HG03060 (cell line): ENCODE measurements at regions not wholly inside any gene's neighbourhood (a gene's known extent, or its start where the extent isn't known, plus 50 kb on each side); places are given as distances from the start of the nearest gene placed in this dataset.

ENCODE experiments used
- ATAC-seq: cut with Tn5 transposase; IDR thresholded peaks from one replicate; pipeline ENCODE4 v1.9.1; 2021; ENCODE audit warnings: low read depth, moderate number of reproducible peaks; ENCODE audit not compliant: unreplicated experiment

DNA sequence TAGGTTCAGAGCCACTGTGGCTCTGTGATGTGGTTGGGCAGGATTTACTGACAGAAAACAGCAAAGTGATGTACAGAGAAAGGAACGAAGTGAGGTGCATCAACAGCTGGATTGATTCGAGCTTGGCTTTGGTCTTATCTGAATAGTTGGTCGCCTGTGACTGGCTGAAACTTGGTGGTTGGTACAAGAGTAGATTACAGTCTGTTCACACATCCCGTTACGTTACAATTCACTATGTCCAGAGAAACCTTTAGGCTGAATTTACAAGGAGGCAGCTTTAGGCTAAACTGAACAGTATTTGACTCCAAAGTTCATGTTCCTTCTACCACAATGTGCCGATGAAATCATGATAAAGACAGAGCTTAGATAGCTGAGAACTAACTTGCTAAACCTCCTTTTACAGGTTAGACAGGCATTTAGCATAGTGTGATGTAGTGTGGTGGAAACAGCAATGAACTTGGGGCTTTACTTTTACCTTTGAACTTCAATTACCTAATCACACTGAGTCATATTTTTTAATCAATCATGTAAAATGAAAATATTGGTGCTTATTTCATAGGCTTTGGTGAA lies 210.2 kb upstream of the PUM3 start:
- ATAC-seq = no peak

DNA sequence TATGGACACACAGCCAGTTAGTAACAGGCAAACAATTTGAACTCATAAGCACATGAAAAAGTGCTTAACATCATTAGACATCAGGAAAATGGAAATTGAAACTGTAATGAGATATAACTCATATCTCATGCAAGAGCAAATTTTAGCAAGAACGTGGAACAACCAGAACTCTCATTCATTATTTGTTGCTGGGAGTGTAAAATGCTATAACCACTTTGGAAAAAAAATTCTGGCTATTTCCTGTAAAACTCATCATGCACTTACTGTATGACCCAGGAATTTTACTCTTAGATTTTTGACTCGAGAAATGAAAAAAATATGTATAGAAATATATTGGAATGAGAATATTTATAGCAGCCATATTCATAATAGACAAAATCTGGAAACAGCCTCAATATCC lies 205.7 kb upstream of the PUM3 start:
- ATAC-seq = no peak

DNA sequence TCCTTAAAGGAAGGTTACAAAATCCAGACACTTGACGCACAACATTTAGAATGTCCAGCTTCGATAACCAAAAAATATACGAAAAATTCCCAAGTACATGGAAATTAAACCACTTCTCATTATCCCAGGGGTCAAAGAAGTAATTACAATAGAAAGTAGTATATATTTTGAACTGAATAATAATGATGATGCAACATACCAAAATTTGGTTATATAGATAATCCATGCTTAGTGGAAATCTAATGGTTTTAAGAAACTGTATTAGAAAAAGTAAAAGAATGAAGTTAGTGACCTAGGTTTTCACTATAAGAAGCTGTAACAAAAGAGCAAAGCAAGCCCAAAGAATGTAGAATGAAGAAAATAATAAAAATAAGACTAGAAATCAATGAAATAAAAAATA lies 204.0 kb upstream of the PUM3 start:
- no peak for ATAC-seq

DNA sequence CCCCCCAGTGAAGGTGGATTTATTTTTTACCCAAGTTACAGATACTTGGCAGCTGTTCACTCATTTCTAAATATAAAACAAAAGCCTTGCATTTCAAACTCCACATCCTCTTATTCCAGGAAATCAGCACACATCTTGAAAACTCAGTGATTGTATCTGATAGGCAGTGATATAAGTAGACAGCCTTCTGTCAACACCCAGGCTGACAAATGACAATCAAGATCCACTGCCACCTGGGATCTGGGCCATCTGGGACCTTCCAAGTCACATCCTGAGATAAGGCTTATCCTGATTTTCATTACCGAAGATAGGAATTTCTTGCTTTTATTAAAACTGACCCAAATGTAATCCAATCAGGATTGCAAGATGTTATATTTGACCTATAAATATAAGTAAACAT lies 201.3 kb upstream of the PUM3 start:
- ATAC-seq = no peak

DNA sequence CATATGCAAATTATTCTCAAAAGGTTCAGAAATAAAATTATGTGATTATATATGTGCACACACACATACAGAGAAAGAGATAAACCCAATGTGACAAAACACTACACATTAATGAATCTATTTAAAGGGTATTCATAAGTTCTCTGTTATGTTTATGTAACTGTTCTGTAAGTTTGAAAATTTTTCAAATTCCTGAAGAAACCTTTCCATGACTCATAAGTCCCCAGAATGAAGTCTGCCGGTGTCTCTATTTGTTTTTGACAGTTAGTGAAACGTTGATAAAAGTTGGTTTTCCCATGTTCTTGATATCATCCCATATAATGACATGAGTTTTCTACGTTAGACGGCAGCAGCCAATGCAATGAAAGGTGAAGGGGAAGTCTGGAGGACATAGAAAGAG lies 199.5 kb upstream of the PUM3 start:
- no peak for ATAC-seq

DNA sequence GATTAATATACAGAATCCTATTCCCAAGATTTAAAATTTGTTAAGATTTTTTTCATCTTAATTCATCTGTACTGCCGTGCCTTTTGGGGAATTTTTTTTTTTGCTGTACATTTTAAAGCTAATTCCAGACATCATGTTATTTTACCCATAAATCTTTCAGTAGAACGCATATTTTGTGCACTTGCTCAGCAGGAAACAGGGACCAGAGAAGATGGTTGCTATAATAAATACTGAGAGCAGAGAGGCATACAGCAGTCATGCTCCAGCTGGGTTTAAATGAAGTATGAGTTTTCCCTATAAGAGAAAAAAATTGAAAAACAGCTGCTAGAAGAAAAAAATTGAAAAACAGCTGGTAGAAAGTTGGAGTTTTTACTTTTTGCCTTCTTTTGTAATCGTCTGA lies 196.9 kb upstream of the PUM3 start:
- ATAC-seq = no peak

DNA sequence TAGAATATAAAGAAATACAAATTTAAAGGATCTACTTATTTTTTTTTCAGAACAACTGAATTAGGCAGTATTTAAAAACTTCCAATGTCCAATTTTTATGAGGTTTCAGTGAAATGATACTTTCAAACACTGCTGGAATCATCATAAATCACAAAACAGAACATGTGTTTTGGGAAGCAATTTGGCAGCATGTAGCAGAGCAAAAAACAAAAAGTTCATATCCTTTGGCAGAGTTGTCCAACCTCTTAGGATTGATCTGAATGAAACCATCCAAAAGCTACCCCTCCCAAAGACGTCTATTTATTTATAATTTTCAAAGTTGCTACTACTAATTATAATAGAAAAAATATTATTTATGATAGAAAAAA lies 192.4 kb upstream of the PUM3 start:
- ATAC-seq = no peak

DNA sequence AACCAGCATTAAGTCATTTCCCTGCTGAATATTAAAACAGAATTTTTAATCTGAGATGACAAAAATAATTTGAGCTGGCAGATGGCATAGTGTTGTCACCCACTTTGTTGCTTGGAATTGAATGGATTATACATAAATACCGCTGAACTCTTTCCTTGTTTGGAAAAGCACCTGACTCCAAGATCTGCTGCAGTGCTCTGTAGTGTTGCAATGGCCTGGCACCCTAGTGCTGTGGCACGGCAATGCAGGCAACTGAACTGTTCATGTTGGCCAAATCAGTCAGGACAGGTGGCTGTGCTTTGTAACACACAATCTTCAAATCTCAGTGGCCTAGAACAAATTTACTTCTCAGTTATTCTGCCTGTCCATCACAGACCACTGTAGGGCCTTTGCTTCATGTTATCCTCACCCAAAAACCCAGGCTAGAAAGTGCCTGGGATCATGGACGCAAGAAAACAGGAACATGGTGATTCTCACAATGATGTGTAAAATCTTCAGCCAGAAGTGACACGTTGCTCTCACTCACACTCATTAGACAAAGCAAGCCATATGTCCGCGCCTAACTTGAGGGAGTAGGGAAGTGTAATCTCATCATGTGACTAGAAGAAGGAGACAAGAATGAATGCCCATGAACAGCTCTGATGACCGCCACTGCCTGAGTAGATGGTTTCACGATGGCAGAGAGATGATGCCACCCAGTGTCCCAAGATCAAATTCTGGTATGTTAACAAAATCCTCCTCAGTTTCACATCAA lies 191.9 kb upstream of the PUM3 start:
- ATAC-seq = no peak

DNA sequence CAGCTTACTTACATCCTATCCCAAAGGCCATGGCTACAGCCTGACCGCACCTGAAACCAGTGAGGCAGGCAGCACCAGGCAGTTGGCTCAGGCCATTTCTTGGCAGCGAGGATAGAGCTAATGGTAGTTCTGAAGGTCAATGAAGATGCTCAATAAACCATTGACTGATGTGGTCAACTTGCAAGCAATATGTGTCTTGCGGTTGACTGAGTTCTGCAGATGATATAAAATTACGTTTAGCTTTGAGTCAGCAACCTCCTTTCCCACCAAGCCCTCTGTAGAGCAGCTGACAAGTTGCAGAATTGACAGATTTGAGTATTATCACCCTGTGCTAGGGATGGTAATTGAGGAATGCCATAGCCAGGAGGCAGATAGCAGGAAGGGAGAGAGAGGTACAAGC lies 189.0 kb upstream of the PUM3 start:
- peak; percentile 70 for ATAC-seq

DNA sequence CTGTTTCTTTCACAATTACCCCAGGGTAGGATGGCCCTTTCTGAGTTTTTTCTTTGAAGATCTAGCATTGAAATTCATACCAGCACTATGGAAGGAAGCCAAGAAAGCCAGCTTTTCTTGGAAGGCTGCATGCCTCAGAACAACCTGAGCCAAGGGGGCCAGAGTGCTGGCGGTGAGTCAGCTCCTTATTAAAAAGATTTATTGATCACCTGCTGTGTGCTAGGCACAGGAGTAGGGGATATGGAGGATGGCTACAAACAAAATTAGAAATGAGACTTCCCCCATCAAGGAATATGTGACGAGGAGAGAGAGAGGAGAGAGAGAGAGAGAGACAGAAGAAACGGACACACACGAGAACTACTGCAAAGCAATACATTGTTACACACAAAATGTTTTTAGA lies 184.6 kb upstream of the PUM3 start:
- ATAC-seq = no peak

DNA sequence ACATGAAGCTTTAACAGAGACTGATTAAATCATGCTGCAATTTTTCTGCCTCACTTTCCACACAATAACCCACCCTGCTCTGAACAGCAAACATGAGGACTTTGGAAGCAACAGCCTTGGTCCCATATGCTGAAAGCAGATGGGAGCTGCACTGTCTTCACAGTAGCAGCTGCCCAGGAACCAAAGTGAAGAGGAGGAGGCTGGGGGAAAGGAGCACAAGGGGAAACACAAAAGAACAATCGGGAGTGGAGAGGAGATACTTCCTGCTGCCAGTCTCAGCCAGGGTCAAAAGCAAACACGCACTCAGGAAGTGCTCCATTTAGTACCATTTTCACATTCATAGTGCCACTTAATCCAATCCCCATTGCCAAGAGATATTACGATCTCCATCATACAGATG lies 183.3 kb upstream of the PUM3 start:
- no peak for ATAC-seq

DNA sequence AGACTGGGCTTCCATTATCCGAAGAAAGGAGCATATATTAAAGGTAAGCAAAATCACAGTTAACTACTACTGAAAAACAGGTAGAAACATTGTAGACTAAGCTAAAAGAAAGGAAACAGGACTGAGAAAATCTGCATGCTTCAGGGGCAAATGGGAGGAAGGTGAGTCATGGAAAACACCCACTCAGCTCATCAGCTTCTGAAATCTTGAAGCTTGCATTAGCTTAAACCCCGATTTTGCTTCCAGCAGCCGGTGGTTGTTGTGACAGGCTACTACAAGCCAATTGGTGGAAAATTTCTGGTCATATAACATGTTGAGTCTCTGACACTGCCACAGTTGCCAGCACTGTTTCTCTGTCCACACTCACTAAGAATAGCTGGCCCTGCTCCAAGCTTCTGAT lies 179.6 kb upstream of the PUM3 start:
- ATAC-seq = no peak

DNA sequence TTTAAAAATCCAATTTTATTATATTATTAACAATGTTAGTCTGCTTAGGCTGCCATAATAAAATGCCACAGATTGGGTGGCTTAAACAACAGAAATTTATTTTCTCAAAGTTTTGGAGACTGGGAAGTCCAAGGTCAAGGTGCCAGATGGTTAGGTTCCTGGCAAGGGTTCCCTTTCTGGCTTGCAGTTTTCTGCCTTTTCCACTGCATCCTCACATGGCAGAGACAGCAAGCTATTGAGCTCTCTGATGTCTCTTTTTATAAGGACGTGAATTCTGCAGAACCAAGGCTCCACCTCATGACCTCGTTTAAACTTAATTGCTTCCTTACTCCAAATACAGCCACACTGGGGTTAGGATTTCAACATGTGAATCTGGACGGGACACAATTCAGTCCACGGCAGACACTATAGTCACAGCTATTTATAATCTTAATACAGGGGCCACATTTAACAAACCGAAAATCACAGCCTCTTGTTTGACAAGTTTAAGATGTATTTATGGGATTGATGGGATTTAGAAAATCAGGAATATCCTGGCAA lies 174.9 kb upstream of the PUM3 start:
- ATAC-seq = no peak

DNA sequence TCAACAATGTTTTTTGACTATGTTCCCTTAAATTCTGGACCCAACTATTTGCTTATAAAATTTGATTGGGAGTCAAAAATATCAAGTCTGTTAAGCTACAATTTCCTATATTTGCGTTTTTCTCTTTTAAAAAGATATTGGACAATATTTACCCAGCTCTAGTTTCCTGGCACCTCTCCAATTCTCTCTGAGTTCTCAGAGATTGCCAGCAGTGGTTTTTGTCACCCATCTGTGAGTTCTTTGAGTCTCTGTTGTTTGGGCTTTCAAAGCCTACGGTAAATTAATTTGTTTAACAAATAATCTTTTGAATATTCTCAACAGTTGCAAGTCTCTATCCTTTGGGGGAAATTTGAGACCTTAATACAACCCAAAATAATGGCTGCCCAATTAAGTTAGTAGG lies 174.2 kb upstream of the PUM3 start:
- no peak for ATAC-seq

DNA sequence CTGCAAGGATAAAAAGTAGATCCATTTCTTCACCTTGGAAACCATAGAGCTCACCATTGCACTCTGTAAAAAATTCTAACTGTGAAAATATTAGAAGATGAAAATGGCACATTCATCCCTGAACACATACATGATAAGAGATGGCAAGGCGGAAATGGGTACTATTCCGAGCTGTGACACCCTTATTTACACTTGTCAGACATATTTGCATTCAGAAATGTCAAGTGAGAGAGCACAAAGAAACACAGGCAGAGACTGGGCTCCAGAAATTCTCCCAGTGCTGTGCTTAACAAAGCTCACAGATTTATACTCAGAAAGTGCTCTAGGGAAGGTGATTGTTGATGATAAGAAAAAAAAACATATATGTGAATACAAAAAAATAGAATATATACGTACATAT lies 170.3 kb upstream of the PUM3 start:
- no peak for ATAC-seq

DNA sequence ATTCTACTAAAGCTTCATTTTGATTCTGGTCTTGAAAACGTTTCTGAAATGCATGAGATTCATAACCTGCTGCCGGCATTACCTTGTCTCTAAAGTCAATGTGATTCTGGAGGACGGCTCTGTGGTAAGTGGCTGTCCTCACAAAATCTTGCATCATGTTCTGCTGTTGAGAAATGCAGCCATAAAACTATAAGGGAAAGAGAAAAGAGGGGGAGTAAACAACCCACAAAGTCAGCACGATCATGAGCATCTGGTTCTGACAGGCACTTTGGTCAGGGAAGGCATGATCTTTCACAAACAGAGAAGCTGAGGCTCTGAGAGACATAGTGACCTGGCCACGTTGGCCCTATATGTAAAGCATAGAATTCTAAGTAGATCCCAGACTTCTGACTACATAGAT lies 168.9 kb upstream of the PUM3 start:
- ATAC-seq = no peak

DNA sequence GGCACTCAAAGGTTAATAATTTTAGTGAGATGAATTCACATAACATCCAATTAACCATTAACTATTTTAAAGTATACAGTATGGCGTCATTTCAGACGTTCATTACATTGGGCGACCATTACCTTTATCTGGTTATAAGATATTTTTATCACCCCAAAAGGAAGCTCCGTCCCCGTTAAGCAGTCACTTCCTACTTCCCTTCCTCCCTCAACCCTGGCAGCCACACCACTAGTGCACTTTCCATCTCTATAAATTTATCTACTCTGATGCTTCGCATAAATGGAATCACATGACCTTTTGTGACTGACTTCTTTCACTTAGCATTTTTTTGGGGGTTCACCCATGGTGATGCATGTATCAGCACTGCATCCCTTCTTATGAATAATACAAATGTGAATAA lies 168.3 kb upstream of the PUM3 start:
- ATAC-seq = no peak

DNA sequence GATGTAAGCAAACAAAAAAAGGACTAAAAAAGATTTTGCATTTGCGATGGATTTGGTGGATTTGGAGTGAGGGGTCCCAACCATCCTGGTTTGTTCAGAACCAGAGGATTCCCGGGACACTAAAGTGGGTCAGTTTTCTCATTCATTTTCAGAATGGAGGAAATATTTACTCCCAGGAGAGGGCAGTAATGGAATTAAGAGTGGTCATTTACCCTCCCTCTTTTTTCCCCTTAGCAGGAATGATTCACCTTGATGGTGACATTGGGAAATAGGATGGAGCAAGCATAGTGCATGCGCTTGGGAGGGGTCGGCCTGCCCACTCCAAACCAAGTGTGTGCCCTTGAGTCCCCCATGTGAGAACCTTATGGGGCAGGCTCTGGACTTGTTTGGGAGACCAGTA lies 164.2 kb upstream of the PUM3 start:
- no peak for ATAC-seq

DNA sequence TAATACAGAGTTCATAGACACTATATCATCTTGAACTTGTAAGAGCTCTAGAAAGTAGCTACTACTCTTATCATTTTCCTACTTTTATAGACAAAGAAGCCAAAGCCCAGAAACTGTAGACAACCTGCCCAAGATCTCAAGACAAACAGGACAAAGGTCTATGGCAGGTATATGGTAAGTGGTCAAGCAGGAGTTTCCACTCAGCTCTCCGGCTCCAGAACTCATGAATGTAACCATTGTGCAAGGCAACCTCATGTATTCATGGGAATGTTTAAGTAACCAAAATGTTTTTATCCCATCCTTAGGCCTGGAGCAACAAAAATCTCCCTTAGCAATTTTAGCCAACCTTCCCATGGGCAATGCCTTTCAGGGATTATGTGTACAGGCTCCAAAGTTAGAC lies 163.4 kb upstream of the PUM3 start:
- no peak for ATAC-seq

DNA sequence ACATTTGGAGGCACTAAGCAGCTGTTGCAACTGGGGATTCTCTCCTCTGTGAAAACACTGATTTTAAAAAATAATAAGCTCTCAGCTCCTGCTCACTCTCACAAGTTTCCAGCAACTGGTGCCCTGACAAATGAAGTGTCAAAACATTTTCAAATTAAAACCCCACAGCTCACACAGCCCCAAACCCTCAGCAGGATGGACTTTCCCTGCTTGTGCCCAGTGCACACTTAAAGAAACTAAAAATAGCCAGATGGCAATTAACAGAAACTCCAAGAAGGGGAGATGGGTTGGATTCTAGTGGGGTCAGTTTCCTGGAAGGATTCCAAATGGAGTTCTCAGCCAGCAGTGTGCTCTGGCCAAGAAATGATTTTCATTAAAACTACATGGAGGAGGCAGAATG lies 163.0 kb upstream of the PUM3 start:
- ATAC-seq = no peak

DNA sequence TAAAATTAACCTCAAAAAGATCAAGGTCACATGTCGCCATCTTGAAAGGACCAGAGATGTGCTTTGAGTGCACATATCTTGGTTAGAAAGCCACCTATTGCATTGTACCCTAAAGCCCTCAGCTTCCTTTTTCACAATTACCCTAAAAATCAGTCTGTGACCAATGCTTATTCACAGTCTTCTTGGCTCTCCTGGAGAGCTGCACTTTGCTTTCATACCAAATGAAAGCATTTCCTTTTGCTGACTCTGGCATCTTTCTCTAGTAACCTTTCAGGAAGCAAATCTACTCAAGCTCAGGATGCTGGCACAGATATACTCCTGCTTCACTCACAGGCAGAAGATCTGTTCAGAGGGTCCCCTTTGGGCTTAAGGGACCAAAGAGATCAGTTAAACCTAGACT lies 160.7 kb upstream of the PUM3 start:
- ATAC-seq = no peak

DNA sequence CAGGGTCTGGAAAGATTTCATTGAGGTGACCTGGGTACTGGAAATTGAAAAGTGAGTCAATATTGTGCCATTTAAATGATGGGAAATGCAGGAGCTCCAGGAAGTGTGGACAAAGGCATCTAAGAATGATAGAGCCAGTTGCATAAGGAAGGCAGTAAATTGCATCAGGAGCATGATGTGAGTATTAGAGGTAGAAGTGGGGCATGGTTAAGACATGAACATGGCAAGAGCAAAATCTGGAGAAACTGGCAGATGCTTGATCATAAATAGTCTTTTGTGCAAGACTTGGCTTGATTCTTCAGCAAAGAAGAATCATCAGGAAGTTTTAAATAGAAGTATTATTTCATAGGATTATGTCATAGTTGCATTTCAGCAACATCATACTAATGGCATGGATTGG lies 157.4 kb upstream of the PUM3 start:
- ATAC-seq = no peak

DNA sequence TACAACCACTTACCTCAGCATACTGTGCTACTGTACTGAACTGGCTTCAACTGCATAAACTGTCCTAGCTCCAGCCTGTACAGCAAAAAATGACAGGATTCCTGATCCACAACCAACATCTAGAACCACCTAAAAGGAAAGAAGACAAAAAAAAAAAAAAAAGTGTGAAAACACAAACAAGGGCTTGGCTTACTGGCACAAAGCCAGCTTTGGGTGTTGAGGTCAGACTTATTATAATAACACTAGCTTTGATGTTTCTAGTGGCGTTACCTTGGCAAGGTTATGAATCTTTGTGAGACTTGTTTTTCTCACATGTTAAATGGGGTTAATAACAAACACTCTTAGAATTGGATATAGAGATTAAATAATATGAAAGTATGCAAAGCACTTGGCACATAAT lies 148.5 kb upstream of the PUM3 start:
- ATAC-seq = no peak
